BE2C (cell line): ENCODE measurements at regions not wholly inside any gene's neighbourhood (a gene's known extent, or its start where the extent isn't known, plus 50 kb on each side); places are given as distances from the start of the nearest gene placed in this dataset.
A peak's percentile ranks its signal among the peaks of the same experiment; 100 is the strongest.
"Not testable (repeated sequence)": the region's sequence is repeated elsewhere in the genome, so short reads cannot be mapped to it uniquely, and the experiment has no call there.

ENCODE experiments used
- DNase-seq: peaks from one replicate; pipeline ENCODE4 v3.0.0-alpha.2; 2020
- H3K27me3 ChIP-seq: fragments of 250-450 bp; sonication (Bioruptor Pico); 2 replicates; pipeline ENCODE4 v1.5.1; 2020; ENCODE audit warnings: mild to moderate bottlenecking
- H3K36me3 ChIP-seq: fragments of 250-450 bp; sonication (Bioruptor Pico); 2 replicates; pipeline ENCODE4 v1.5.1; 2020; ENCODE audit warnings: mild to moderate bottlenecking
- H3K4me1 ChIP-seq: fragments of 250-450 bp; sonication (Bioruptor Pico); 2 replicates; pipeline ENCODE4 v1.5.1; 2020
- H3K4me3 ChIP-seq: 2 replicates; pipeline ENCODE4 v1.5.1; 2011; ENCODE audit warnings: low read depth, low read length
- H3K9me3 ChIP-seq: fragments of 250-450 bp; sonication (Bioruptor Pico); 2 replicates; pipeline ENCODE4 v1.5.1; 2020
- CTCF ChIP-seq: IDR thresholded peaks from 2 replicates; pipeline ENCODE4 v1.5.1; 2012; ENCODE audit warnings: mild to moderate bottlenecking, low read depth, low read length

- Histone ChIP-seq H3K4me3 (no peak overlapping the region), H3K27me3 (no peaks in the 10 kb centered on the region), H3K9me3 (no peaks in the 10 kb centered on the region), H3K4me1 (no peaks in the 10 kb centered on the region), H3K36me3 (no peaks in the 10 kb centered on the region)
- no peak for TF ChIP-seq CTCF
- DNase-seq = no peak
These were observed 73.2 kb downstream of the ZIC4 start for GRCh38 chr3:147333098-147333497.

- H3K36me3 ChIP-seq = no peaks in the 10 kb centered on the region
- H3K4me3 ChIP-seq = no peak overlapping the region
- no peak for TF ChIP-seq CTCF
- no peaks in the 10 kb centered on the region for H3K9me3 ChIP-seq
- DNase-seq = no peak
- H3K4me1 ChIP-seq = no peaks in the 10 kb centered on the region
- H3K27me3 ChIP-seq = no peaks in the 10 kb centered on the region
These were observed 77.6 kb downstream of the ZIC4 start for GRCh38 chr3:147328711-147329110.

GRCh38 chr3:147324356-147324755 is 82.0 kb downstream of the ZIC4 start:
- no peak for TF ChIP-seq CTCF
- Histone ChIP-seq H3K9me3 (no peaks in the 10 kb centered on the region), H3K4me3 (no peak overlapping the region), H3K4me1 (no peaks in the 10 kb centered on the region), H3K27me3 (no peaks in the 10 kb centered on the region), H3K36me3 (no peaks in the 10 kb centered on the region)
- DNase-seq = no peak

GRCh38 chr3:147318900-147319299 is 87.4 kb downstream of the ZIC4 start:
- no peak for DNase-seq
- no peaks in the 10 kb centered on the region for H3K4me1 ChIP-seq
- no peaks in the 10 kb centered on the region for H3K36me3 ChIP-seq
- H3K4me3 ChIP-seq = no peak overlapping the region
- no peaks in the 10 kb centered on the region for H3K27me3 ChIP-seq
- TF ChIP-seq CTCF = no peak
- H3K9me3 ChIP-seq = no peaks in the 10 kb centered on the region

GRCh38 chr3:147317080-147317479 is 89.3 kb downstream of the ZIC4 start:
- peak; percentile 19 for DNase-seq
- 0 out of 2 replicates have a peak overlapping the region, but pooled peaks have one; percentile 4 for H3K4me3 ChIP-seq
- not testable (repeated sequence) for H3K9me3 ChIP-seq, H3K36me3 ChIP-seq, H3K4me1 ChIP-seq, H3K27me3 ChIP-seq

GRCh38 chr3:147313513-147313912 is 92.8 kb downstream of the ZIC4 start:
- no peak overlapping the region for H3K4me3 ChIP-seq
- TF ChIP-seq CTCF = no peak
- no peaks in the 10 kb centered on the region for H3K27me3 ChIP-seq
- no peaks in the 10 kb centered on the region for H3K9me3 ChIP-seq
- no peaks in the 10 kb centered on the region for H3K36me3 ChIP-seq
- no peak for DNase-seq
- H3K4me1 ChIP-seq = no peaks in the 10 kb centered on the region

GRCh38 chr3:147312786-147313280 is 93.5 kb downstream of the ZIC4 start:
- Histone ChIP-seq H3K9me3 (no peaks in the 10 kb centered on the region), H3K27me3 (no peaks in the 10 kb centered on the region), H3K4me1 (no peaks in the 10 kb centered on the region), H3K4me3 (no peak overlapping the region), H3K36me3 (no peaks in the 10 kb centered on the region)
- DNase-seq = no peak
- TF ChIP-seq CTCF = no peak
